ENCODE measurements at regions not wholly inside any gene's neighbourhood (a gene's known extent, or its start where the extent isn't known, plus 50 kb on each side); places are given as distances from the start of the nearest gene placed in this dataset.

DNA sequence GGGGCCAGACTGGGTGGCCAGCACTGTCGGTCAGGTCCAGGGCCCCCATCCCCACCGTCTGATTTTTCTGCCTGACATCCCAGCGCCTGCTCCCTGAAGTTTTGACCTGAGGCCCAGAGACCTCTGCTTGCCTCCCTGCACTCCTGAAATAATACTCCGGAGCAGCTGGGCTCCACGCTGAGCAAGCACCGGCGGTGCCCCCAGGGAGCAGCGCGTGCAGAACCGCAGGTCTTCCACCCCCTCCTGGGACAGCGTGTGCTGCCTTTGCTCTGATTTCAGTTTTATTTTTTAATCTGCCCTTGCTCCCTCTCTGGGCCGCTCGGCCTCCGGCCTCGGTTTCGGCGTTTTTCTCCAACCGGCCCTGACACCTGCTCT, 132.4 kb upstream of the GSE1 start:
- TF ChIP-seq EZH2phosphoT487 (IDR thresholded peaks at IDR 0.05; ENCODE audit: low read depth): no peak
- TF ChIP-seq, protein P1, sequence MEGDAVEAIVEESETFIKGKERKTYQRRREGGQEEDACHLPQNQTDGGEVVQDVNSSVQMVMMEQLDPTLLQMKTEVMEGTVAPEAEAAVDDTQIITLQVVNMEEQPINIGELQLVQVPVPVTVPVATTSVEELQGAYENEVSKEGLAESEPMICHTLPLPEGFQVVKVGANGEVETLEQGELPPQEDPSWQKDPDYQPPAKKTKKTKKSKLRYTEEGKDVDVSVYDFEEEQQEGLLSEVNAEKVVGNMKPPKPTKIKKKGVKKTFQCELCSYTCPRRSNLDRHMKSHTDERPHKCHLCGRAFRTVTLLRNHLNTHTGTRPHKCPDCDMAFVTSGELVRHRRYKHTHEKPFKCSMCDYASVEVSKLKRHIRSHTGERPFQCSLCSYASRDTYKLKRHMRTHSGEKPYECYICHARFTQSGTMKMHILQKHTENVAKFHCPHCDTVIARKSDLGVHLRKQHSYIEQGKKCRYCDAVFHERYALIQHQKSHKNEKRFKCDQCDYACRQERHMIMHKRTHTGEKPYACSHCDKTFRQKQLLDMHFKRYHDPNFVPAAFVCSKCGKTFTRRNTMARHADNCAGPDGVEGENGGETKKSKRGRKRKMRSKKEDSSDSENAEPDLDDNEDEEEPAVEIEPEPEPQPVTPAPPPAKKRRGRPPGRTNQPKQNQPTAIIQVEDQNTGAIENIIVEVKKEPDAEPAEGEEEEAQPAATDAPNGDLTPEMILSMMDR (IDR thresholded peaks at IDR 0.05; ENCODE audit: low read depth, low read length): no peak
- no peak overlapping the region for H3K27ac ChIP-seq (ENCODE audit: low read length)
- no peak overlapping the region for H3K9ac ChIP-seq (ENCODE audit: low read length)
- peak overlapping the region; percentile 30; the same call in 1 of the 2 replicates for H3K4me3 ChIP-seq (ENCODE audit: low read length)
- H2AFZ ChIP-seq (ENCODE audit: low read depth, low read length): no peak overlapping the region
- H3K36me3 ChIP-seq (replicated peaks; ENCODE audit: low read depth, low read length): no peaks in the 10 kb centered on the region
- H3K27me3 ChIP-seq (ENCODE audit: low read depth, low read length): peaks cover 19% of the 10 kb centered on the region
- H3K9me3 ChIP-seq (ENCODE audit: insufficient read depth, low read length): no peaks in the 10 kb centered on the region
- H4K20me1 ChIP-seq (ENCODE audit: insufficient read depth, low read length): no peaks in the 10 kb centered on the region
- H3K4me1 ChIP-seq (ENCODE audit: low read length): peaks cover 13% of the 10 kb centered on the region
- no peaks in the 10 kb centered on the region for H3K79me2 ChIP-seq (ENCODE audit: low read length)
- peak overlapping the region; percentile 49 for H3K4me2 ChIP-seq (ENCODE audit: low read length)

DNA sequence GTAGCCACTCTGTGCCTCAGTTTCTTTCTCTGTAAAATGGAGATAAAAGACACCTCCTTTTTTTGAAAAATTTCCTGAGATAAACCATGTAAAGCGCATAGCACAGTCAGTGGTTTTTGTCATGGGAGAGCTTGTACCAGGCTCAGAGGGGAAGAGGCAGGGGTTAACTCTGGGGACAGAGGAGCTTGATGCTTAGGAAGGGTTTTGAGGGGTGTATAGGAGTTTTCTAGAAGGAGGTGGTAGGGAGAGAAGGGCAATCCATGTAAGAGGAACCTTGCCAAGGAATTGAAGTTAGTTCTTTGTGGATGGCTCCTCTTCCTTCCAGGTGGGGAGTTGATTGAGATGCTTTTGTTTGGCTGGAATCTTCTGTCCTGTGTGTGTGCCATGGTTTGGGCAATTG, 131.9 kb upstream of the GSE1 start:
- H3K4me1 ChIP-seq (ENCODE audit: low read length): peaks cover 13% of the 10 kb centered on the region
- no peak overlapping the region for H3K27ac ChIP-seq (ENCODE audit: low read length)
- H3K4me3 ChIP-seq (ENCODE audit: low read length): no peak overlapping the region; the same call in 1 of the 2 replicates
- no peaks in the 10 kb centered on the region for H3K79me2 ChIP-seq (ENCODE audit: low read length)
- H3K9ac ChIP-seq (ENCODE audit: low read length): no peak overlapping the region
- H3K9me3 ChIP-seq (ENCODE audit: insufficient read depth, low read length): no peaks in the 10 kb centered on the region
- no peaks in the 10 kb centered on the region for H3K36me3 ChIP-seq (replicated peaks; ENCODE audit: low read depth, low read length)
- H2AFZ ChIP-seq (ENCODE audit: low read depth, low read length): no peak overlapping the region
- H4K20me1 ChIP-seq (ENCODE audit: insufficient read depth, low read length): no peaks in the 10 kb centered on the region
- peaks cover 23% of the 10 kb centered on the region for H3K27me3 ChIP-seq (ENCODE audit: low read depth, low read length)
- TF ChIP-seq, protein P1 (IDR thresholded peaks at IDR 0.05; ENCODE audit: low read depth, low read length): no peak
- TF ChIP-seq EZH2phosphoT487 (IDR thresholded peaks at IDR 0.05; ENCODE audit: low read depth): no peak
- peak overlapping the region; percentile 49 for H3K4me2 ChIP-seq (ENCODE audit: low read length)

DNA sequence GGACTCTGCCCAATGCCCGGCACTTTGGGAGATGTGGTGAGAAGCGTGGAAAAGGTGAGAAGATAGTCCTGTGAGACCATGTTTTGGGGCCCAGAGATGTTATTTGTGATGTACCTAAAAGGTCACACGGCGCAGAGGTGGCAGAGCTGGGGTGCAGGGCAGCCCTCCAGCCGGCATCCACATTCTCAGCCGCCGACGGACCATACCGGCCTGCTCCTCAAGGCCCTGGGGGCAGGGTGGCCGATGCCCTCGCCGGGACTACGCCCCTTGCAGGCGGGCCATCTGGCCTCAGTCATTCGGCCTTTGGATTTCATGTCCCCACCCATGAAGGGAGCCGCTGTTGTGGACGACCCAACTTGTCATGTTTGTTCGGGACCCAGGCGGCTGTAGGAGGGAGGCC, 131.4 kb upstream of the GSE1 start:
- Histone ChIP-seq H4K20me1 (ENCODE audit: insufficient read depth, low read length) (no peaks in the 10 kb centered on the region), H3K4me3 (ENCODE audit: low read length) (no peak overlapping the region), H3K9ac (ENCODE audit: low read length) (no peak overlapping the region), H3K4me2 (ENCODE audit: low read length) (no peak overlapping the region), H3K27ac (ENCODE audit: low read length) (no peak overlapping the region), H3K79me2 (ENCODE audit: low read length) (no peaks in the 10 kb centered on the region), H3K9me3 (ENCODE audit: insufficient read depth, low read length) (no peaks in the 10 kb centered on the region), H3K4me1 (ENCODE audit: low read length) (peaks cover 13% of the 10 kb centered on the region), H2AFZ (ENCODE audit: low read depth, low read length) (no peak overlapping the region), H3K36me3 (replicated peaks; ENCODE audit: low read depth, low read length) (no peaks in the 10 kb centered on the region), H3K27me3 (ENCODE audit: low read depth, low read length) (peaks cover 23% of the 10 kb centered on the region)
- no peak for TF ChIP-seq EZH2phosphoT487 (IDR thresholded peaks at IDR 0.05; ENCODE audit: low read depth)
- TF ChIP-seq, protein P1 (IDR thresholded peaks at IDR 0.05; ENCODE audit: low read depth, low read length): no peak

DNA sequence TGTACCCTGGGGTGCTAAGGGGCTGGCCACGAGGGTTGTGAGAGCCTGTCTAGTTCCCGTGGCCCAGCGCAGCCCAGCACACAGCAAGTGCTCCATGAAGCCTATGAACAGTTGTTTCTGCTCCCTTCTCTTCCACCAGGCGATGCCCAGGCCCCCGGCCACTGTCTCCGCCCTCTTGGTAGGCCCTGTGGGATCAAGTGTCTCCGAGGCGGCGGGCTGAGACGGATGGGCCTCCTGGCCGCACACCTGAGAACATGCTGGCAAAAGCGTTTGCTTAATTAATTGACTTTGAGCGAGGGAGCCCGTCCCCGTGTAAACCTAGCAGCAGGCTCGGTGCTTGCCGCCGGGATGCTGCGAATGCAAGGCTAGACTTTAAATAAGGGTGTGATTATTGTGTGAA, 129.7 kb upstream of the GSE1 start:
- Histone ChIP-seq H3K9ac (ENCODE audit: low read length) (no peak overlapping the region), H4K20me1 (ENCODE audit: insufficient read depth, low read length) (no peaks in the 10 kb centered on the region), H3K36me3 (replicated peaks; ENCODE audit: low read depth, low read length) (no peaks in the 10 kb centered on the region), H3K27ac (ENCODE audit: low read length) (no peak overlapping the region), H3K27me3 (ENCODE audit: low read depth, low read length) (peaks cover 33% of the 10 kb centered on the region), H3K4me1 (ENCODE audit: low read length) (peaks cover 13% of the 10 kb centered on the region), H3K79me2 (ENCODE audit: low read length) (no peaks in the 10 kb centered on the region), H3K4me3 (ENCODE audit: low read length) (no peak overlapping the region), H3K4me2 (ENCODE audit: low read length) (no peak overlapping the region), H2AFZ (ENCODE audit: low read depth, low read length) (no peak overlapping the region), H3K9me3 (ENCODE audit: insufficient read depth, low read length) (no peaks in the 10 kb centered on the region)
- TF ChIP-seq, protein P1 (IDR thresholded peaks at IDR 0.05; ENCODE audit: low read depth, low read length): no peak
- TF ChIP-seq EZH2phosphoT487 (IDR thresholded peaks at IDR 0.05; ENCODE audit: low read depth): no peak
